ENCODE measurements at regions not wholly inside any gene's neighbourhood (a gene's known extent, or its start where the extent isn't known, plus 50 kb on each side); places are given as distances from the start of the nearest gene placed in this dataset.

- intact Hi-C loops (cut with DNase I), result no loop called here
- H3K9me3 ChIP-seq, result no peaks in the 10 kb centered on the region
- 61% methylated on average over 11 of the region's 11 CpGs for WGBS
- H3K4me3 ChIP-seq, result no peak overlapping the region
- no peaks in the 10 kb centered on the region for H3K4me1 ChIP-seq (replicated peaks)
- no peaks in the 10 kb centered on the region for H3K27me3 ChIP-seq (replicated peaks; ENCODE audit: insufficient read depth)
- no peaks in the 10 kb centered on the region for H3K36me3 ChIP-seq
- no peak overlapping the region for H3K27ac ChIP-seq
- DNase-seq (ENCODE audit: low spot score), result no peak
- TF ChIP-seq POLR2A (IDR thresholded peaks at IDR 0.05), result no peak
- TF ChIP-seq CTCF (IDR thresholded peaks at IDR 0.05), result no peak
- TF ChIP-seq POLR2AphosphoS5 (IDR thresholded peaks at IDR 0.05), result no peak
These were observed 257.8 kb downstream of the SNX10 start for GRCh38 chr7:26549281-26549944.

- no peaks in the 10 kb centered on the region for H3K36me3 ChIP-seq
- intact Hi-C loops (cut with DNase I), result no loop called here
- no peaks in the 10 kb centered on the region for H3K9me3 ChIP-seq
- WGBS, result 71% methylated on average over 5 of the region's 5 CpGs
- no peak for TF ChIP-seq POLR2AphosphoS5 (IDR thresholded peaks at IDR 0.05)
- no peak for TF ChIP-seq CTCF (IDR thresholded peaks at IDR 0.05)
- TF ChIP-seq POLR2A (IDR thresholded peaks at IDR 0.05), result no peak
- no peak for DNase-seq (ENCODE audit: low spot score)
- no peak overlapping the region for H3K27ac ChIP-seq
- no peaks in the 10 kb centered on the region for H3K4me1 ChIP-seq (replicated peaks)
- no peak overlapping the region for H3K4me3 ChIP-seq
- no peaks in the 10 kb centered on the region for H3K27me3 ChIP-seq (replicated peaks; ENCODE audit: insufficient read depth)
These were observed 258.8 kb downstream of the SNX10 start for GRCh38 chr7:26550492-26550891.

GRCh38 chr7:26551740-26552139 lies 260.1 kb downstream of the SNX10 start:
- Histone ChIP-seq H3K4me3 (no peak overlapping the region), H3K36me3 (no peaks in the 10 kb centered on the region), H3K4me1 (replicated peaks) (no peaks in the 10 kb centered on the region), H3K27ac (no peak overlapping the region), H3K9me3 (no peaks in the 10 kb centered on the region), H3K27me3 (replicated peaks; ENCODE audit: insufficient read depth) (no peaks in the 10 kb centered on the region)
- intact Hi-C loops (cut with DNase I), result no loop called here
- TF ChIP-seq POLR2A (IDR thresholded peaks at IDR 0.05), result no peak
- TF ChIP-seq POLR2AphosphoS5 (IDR thresholded peaks at IDR 0.05), result no peak
- TF ChIP-seq CTCF (IDR thresholded peaks at IDR 0.05), result no peak
- DNase-seq (ENCODE audit: low spot score), result no peak
- WGBS, result 56% methylated on average over 9 of the region's 9 CpGs

GRCh38 chr7:26553128-26553527 lies 261.5 kb downstream of the SNX10 start:
- no peak for TF ChIP-seq POLR2AphosphoS5 (IDR thresholded peaks at IDR 0.05)
- no peak for TF ChIP-seq CTCF (IDR thresholded peaks at IDR 0.05)
- TF ChIP-seq POLR2A (IDR thresholded peaks at IDR 0.05), result no peak
- H3K27ac ChIP-seq, result no peak overlapping the region
- intact Hi-C loops (cut with DNase I), result no loop called here
- H3K9me3 ChIP-seq, result no peaks in the 10 kb centered on the region
- H3K27me3 ChIP-seq (replicated peaks; ENCODE audit: insufficient read depth), result no peaks in the 10 kb centered on the region
- WGBS, result 59% methylated on average over 2 of the region's 2 CpGs
- no peaks in the 10 kb centered on the region for H3K36me3 ChIP-seq
- H3K4me3 ChIP-seq, result no peak overlapping the region
- H3K4me1 ChIP-seq (replicated peaks), result no peaks in the 10 kb centered on the region
- DNase-seq (ENCODE audit: low spot score), result no peak

- intact Hi-C loops (cut with DNase I), result no loop called here
- Histone ChIP-seq H3K4me3 (no peak overlapping the region), H3K36me3 (no peaks in the 10 kb centered on the region), H3K4me1 (replicated peaks) (no peaks in the 10 kb centered on the region), H3K27me3 (replicated peaks; ENCODE audit: insufficient read depth) (no peaks in the 10 kb centered on the region), H3K27ac (no peak overlapping the region), H3K9me3 (no peaks in the 10 kb centered on the region)
- no peak for DNase-seq (ENCODE audit: low spot score)
- TF ChIP-seq POLR2AphosphoS5 (IDR thresholded peaks at IDR 0.05) (no peak), POLR2A (IDR thresholded peaks at IDR 0.05) (no peak), CTCF (IDR thresholded peaks at IDR 0.05) (no peak)
- 38% methylated on average over 3 of the region's 3 CpGs for WGBS
These were observed 261.9 kb downstream of the SNX10 start for GRCh38 chr7:26553582-26553981.

Measured in prostate gland (tissue), 2 donors.